Nucleus accumbens (tissue), 56 donors: ENCODE measurements at regions not wholly inside any gene's neighbourhood (a gene's known extent, or its start where the extent isn't known, plus 50 kb on each side); places are given as distances from the start of the nearest gene placed in this dataset.

ENCODE experiments used
- DNase-seq, 56 donors: peaks; one replicate each; lab custom pipeline; 2025; lab: John Stamatoyannopoulos, UW

DNA sequence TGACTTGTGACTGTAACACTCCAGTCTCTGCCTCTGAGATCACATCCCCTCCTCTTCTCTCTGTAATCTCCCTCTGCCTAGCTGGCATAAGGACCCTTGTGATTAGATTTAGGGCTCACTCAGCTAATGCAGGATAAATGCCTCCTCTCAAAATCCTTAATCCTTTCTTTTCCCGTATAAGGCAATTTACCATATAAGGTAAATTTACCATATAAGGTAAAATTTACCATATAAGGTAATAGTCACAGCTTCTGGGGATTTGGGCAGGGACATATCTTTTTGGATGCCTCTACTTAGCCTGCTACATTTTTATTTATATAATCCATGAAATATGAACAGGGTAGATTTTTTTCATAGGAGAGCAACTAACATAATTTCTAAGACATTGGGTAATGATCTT, 318.0 kb upstream of the PUM3 start:
- DNase-seq, result no peak

DNA sequence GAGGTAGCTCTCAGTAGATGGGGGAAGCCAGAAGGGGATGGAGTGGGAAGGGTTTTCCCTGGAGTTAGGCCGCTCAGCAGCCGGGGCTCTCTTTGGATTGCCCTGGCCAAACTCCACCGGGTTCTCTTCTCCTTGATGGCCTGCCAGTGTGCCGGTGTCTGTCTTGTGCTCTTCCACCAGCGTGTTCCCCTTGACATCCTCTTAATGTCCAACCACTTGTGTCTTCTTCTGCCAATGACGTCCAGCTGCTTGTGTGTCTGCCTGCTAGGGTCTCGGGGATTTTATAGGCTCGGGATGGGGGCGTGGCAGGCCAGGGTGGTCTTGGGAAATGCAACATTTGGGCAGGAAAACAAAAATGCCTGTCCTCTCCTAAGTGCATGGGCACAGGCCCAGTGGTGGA, 313.1 kb upstream of the PUM3 start:
- no peak for DNase-seq

DNA sequence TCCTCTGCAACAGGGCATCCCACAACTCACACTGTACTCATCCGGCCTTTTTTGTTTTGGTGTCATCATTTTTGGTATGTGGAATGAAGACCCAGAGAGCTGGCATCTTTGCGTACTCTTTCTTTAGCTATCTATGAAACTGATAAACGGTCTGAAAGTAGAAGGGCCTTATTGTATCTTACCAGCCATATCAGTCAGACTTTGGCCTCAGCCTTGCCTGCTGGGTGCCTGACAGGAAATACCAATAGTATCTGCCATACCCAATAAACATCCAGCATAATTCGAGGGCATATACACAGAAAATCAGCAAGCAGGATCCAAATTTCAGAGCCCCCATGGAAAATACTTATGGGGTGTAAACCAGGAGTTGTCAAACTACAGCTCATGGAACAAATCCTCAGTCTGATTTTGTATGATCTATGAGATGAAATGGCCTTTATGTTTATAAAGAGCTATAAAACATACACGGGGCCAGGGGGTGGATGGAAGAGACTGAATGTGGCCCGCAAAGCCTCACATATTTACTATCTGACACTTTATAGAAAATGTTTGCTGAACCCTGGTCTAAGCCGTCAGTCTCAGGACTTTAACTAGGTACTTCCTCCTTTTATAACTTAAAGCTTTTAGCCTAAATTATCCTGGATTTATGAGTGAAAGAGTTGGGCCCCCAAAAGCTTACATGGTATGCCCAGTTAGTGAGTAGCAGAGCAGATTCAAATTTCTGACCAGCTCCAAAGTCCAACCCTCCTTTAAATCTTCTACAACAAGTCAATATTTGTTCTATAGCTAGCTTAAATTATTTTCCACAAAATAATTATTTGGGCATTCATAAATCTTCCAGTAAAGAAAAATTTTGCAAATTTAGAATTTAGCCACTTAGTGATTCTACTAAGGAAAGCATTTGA, 308.0 kb upstream of the PUM3 start:
- no peak for DNase-seq

DNA sequence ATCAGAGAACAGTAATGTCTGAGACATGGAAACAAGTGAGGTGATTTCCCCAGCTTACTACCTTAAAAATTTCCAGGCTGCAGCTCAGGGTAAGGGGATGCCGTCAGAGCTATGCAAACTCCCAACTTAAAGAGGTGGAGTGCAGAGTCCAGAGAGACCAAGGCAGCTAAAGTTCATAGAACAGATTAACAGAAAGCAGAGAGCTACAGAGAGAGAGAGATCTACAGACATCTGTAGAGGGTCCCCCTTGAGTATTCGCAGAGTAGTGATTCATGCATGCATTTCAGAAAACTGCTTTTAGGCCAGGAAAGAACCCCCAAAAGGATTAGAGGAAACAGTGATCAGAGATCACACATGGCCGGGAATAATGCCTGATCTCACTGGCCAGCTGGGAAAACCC, 306.2 kb upstream of the PUM3 start:
- DNase-seq, result no peak

DNA sequence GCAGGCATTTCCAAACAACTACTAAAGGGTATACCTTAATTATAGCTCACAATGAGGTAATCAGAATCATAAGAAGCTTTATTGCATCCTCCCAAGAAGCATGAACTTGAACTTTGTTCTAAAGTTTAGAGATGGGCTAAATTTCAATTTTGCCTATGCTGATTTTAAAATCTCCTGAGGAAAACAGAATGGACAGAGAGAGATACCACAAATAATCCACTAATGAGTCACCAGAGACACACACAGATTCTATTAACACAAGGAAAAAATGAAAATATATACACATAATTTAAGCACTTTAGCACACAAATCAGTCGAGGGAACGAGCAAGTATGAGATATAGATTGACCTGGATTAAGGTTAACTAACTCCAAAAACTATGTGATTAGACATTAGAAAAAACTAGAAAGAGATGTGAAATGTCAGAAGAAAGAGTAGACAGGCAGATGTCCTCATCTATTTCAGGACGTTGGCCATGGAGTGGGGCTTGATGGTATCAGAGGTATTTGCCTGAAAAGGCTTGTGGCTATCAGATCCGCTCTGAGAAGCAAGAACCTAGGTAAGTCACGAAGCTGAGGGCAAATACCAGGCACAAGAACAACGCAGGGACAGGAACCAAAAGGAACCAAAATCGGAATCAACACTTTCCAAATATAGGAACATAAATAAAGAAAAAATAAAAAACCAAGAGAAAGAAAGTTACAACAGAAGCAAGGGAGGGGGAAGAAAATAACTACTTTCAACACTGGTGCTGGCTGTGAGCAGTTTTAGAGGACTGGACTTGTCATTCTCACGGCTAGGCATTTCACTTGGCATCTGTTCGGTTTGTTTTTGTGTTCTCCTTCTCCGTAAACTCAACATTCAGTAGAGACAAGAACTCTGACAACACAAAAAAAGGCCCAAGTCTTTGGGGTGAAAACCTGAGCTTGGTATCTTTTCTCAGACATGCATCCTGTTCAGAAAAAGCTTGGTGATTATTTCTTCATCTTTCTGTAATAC, 294.6 kb upstream of the PUM3 start:
- DNase-seq, result no peak

DNA sequence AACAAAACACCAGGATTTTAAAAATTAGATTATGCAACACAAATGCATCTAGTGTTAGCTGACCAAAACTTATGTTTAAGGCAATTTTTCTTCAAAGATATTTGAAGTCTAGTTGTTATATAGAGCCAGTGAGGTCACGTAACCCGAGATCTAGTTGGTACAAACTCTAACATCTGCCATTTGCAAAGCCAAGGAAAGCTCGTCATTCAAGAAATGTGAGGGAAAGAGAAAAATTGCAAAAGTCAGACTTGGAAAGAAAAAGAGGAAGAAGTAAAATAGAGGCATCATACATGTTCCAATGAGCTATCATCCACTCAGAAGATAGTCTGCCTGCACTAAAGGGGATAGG, 293.4 kb upstream of the PUM3 start:
- no peak for DNase-seq

DNA sequence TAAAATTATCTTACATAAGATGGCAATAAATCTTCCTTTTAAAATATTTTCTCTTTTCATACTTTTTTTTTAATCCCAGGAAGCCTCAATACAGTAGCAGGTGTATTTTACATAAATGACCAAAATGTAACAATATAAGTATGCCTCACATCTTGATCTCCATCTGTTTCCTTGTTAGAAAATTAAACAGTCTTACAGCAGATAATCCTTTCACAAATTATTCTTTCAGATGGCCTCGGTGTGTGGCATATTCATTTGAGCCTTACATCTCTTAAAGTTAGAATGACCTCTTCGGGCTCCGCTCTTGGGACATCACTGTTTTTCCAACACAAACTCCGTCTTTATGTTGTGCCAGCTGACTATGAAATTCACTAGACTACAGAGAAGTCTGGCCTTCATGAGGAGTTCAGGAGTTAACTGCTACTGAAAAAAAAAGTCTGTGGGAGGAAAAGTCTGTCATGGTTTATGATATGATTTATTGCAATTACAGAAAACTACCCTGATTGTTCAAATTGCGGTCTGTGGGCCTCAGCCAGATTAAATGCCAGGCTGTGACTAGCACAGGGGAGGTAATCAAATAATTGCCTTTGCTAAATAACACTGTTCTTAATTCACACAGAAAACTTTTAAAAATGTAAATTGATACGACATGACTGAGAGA, 292.9 kb upstream of the PUM3 start:
- DNase-seq, result no peak

DNA sequence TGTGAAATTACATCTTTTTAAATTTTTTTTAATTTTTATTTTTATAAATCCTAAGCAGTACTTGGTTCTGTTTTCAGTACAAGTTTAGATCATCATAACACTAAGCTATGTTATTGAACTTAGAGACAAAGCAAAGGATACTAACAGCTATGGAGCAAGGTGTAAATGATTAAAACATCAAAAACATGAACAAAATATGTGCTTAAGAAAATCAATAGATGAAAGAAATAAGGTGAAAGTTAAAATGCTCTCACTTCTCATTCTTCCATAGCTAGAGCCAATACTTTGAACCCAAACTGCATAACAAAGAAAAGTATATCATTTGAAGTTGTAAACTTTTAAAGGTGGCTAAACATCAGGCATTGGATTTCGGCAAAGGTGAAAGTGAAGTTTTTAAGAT, 292.3 kb upstream of the PUM3 start:
- no peak for DNase-seq

DNA sequence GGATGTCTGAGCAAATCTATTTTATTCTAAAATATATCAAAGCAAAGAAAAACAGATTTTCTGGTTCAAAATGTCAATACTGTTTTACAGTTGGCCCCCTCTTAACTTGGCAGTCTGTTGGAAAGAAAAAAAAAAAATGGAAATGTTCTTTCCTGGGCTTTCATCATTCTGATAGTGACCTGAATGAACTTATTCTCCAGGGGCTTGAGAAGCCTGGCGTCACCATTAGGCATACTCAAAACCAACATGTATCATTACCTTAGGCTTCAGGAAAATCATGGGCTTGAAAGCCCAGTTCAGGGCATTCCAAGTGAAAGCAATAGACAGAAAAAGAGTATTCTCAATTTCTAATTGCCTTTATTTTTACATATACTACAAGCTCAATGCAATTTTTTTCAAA, 283.7 kb upstream of the PUM3 start:
- no peak for DNase-seq

DNA sequence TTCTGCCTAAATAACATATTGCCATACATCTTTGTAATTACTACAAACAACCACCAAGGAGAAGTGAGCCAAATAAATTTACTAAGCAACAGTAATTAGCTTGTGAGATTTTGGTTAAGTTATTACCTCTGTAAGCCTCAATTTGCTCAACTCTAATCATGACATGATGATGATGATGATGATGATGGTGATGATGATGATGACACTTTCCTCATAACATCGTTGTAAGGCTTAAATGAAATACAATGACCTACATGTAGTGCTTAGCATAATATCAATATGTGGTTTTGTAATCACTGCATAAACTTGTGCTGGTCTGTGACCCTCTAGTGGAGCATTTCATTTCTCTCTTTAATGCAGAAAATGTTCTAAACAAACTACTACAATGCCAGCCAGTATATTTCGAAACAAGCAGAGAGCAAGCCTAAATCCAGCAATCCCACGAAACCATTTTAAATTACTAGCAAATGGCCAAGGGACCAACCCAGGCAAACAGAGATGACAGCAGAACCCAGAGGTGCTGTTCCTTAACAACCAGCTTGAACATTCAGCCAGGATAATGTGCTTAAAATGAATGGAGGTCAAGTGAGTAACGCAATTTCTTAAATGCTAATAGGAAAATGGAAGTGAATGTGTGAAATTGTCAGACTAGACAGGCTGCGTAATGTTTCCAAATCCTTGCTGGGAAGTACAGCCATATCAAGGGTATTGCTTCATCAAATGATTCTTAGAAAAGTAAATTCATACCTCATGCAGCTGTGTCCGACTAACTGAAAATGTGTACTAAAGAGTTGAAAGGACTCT, 281.9 kb upstream of the PUM3 start:
- no peak for DNase-seq

DNA sequence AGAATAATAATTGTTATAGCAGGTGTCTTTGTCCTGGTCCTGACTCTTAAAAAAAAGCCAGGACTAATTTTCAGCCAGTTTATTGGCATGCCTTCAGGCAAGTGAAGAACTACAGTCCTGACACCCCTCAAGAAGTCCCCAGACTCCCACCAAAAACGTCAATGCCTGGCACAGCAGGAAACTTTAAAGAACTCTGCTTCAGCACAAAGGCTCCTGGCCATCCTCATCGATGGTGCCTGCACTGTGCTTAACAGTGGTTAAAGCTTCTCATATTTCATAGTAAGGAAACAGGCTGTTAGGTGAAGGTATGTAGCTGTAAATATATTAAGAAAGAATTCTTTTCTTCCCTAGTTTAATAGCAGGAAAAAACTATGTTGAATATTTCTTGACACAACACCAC, 280.1 kb upstream of the PUM3 start:
- DNase-seq, result no peak

DNA sequence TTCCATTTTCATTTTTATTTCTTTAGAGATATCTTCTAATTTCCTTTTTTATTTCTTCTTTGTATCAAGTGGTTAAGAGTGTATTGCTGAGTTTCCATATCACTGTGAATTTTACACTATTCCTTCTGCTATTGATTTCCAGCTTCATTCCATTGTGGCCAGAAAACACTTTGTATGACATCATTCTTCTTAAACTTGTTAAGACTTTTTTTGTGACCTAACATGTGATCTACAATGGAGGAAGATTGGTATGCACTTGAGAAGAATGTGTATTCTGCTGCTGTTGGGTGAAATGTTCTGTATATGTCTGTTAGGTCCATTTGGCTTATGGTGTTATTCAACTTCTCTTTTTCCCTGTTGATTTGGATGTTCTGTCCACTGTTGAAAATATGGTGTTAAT, 274.2 kb upstream of the PUM3 start:
- no peak for DNase-seq

DNA sequence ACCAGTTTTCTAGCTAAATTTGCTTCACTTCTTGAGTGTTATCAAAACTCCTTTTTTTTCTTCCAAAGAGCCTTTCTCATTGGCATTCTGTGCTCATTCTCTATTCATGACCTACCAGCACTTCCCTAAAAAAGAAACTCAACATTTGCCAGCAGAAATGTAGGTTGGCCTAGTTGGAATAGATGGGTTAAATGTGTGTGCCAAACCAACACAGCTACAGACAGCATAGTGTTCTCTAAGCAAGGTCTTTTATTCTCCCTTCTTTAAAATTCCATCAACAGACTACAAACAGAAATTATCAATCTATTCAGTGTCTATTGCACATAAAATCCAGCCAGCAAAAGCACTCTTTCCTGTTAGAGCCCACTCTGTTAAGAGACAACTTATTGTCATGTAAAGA, 255.8 kb upstream of the PUM3 start:
- DNase-seq, result peak in 3 of 56 donors; percentile 1 to 50 (median 2)

DNA sequence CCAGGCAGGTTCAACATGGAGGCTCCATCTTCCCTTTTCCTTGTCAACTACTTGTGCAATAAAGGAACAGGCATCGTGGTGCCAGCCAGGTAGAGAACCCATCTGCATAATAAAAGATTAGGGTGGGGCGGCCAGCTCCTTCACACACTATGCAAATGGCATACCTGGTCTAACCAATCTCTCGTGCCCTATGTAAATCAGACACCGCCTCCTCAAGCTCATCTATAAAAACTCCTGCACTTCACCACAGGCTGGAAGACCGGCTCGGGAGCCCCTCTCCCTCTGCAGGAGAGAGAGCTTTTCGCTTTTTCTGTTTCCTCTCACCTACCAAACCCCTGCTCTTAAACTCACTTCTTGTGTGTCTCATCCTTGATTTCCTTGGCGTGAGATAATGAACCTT, 244.3 kb upstream of the PUM3 start:
- no peak for DNase-seq

DNA sequence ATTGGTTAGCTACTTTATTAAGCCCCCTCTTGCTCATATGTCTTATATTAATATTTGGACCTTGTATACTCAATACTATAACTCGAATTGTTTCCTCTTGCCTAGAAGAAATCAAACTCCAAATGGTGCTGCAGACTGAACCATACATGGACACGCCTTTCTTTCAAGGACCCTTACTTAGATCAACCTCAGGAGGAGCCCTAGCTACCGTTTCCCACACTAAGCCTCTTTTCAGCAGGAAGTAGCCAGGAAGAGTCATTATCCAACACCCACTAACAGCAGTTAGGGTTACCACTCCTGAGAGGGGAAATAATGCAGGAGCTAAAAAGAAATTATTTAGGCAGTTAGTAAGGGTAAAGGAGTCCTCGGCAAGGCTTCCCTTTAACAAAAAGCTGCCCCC, 243.8 kb upstream of the PUM3 start:
- no peak for DNase-seq

DNA sequence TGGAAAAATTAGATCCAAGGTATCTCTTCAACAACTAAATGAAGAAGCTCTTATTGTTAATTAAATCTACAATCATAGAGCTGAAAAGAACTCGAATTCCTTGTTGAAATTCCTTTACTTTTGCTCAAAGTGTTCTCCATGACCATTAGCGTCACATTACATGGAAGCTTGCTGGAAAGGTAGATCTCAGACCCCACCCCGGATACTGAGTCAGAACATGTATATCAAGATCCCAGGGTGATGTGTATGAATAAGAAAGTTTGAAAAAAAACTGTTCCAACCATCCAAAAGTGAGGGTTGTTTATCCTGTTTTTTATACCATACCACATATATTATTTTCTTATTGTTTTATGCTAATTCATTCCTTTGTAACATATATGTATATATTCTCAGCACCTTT, 237.1 kb upstream of the PUM3 start:
- DNase-seq, result no peak

DNA sequence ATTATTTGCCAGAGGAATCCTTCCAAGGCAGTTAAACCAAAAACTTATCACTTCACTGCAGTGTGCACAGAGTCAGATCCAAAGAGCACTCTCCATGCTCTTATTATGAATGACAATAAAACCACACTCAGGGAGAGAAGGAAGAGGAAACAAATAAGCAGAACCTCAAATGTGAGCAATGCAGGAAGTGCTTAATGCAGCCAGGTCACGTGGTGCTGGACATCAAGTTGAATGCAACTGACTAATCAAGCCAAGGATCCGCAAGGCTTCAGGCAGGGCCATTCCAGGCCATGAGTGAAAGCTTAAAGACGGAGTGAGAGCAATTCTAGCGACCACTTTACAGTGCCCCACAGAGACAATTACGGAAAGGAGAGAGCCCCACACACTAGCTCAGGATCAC, 230.4 kb upstream of the PUM3 start:
- no peak for DNase-seq

DNA sequence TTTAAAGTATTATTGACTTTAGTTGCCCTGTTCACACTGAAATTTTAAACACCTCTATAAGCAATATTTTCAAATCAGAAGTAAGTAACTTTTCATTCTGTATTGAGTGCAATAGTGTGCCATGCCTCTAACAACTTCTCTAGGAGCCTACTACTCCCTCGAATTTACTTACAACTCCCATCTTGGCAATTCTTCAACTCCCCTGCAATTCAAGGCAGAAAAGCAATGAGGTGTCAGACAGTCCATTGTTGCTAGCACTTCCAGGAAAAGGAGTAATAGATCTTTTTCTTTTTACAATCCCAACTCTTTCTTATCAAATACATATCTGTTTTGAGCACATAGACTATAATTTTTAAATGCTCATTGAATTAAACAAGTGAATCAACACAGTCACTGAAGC, 222.7 kb upstream of the PUM3 start:
- no peak for DNase-seq

DNA sequence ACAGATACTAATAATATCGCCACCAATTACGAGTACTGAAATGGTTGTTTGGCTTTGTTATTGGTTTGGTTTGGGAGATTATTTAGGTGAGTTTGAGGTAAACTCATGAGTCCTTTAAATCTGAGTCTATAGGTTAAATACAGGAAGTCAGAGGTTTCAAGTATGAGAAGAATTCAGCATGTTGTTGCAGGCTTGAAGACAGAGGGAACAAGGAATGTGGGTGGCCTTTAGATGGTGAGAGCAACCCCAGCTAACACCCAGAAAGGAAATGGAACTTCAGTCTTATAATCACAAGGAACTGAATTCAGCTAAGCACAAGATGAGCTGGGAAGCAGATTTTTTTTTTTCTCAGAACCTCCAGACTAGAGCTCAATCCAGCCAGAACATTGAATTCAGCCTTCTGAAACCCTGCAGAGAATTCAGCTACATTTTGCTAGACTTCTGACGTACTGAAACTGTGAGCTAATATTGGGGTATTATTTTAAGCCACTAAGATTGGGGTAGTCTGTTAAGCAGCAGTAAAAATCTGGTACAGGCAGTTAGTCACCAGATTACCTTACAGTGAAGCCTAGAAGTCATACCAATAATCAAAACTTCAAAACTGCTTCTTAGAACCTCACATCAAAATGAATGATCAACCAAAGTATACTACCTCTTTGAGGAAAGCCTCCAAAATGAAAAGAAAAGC, 216.0 kb upstream of the PUM3 start:
- DNase-seq, result no peak

DNA sequence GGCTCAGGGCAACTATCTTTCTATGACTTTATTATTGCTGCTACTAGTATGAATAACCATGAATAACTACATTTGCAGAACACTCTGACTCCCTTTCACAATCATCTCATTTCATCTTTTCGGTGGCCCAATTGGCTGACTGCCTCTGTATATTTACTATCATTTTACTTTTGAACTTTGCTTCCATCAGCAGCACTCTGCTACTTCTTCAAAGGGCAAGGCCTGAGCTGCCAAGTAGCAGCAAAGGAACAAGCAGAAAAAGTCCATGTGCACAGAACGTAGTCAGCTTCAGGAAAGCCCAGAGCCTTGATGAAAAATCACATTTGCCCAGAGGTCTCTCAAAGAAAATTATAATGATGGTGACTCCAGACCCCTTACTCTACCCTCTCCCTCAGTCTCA, 214.5 kb upstream of the PUM3 start:
- no peak for DNase-seq
